HFFc6 (cell line): ENCODE measurements at regions not wholly inside any gene's neighbourhood (a gene's known extent, or its start where the extent isn't known, plus 50 kb on each side); places are given as distances from the start of the nearest gene placed in this dataset.

Source experiments
- DNase-seq: peaks from one replicate; pipeline ENCODE4 v3.0.0-alpha.2; 2018
- H3K27ac Mint-ChIP-seq: 2 replicates; pipeline ENCODE4 v1.8.0; 2020; ENCODE audit warnings: mild to moderate bottlenecking, mixed read lengths
- H3K27me3 Mint-ChIP-seq: 2 replicates; pipeline ENCODE4 v1.8.0; 2021; ENCODE audit warnings: mild to moderate bottlenecking, moderate library complexity, mixed read lengths; ENCODE audit not compliant: insufficient read depth
- H3K36me3 Mint-ChIP-seq: 2 replicates; pipeline ENCODE4 v1.8.0; 2021; ENCODE audit warnings: low read depth, mixed read lengths
- H3K4me1 Mint-ChIP-seq: 2 replicates; pipeline ENCODE4 v1.8.0; 2020; ENCODE audit warnings: low read depth, mixed read lengths
- H3K4me3 Mint-ChIP-seq: 2 replicates; pipeline ENCODE4 v1.8.0; 2020; ENCODE audit warnings: mild to moderate bottlenecking, moderate library complexity, mixed read lengths
- H3K9me3 Mint-ChIP-seq: 2 replicates; pipeline ENCODE4 v1.8.0; 2020; ENCODE audit warnings: mild to moderate bottlenecking, mixed read lengths
- CTCF ChIP-seq: fragments of 200-600 bp; sonication (generic); IDR thresholded peaks from 2 replicates; pipeline ENCODE4 v1.5.0; 2021; ENCODE audit warnings: antibody characterized with exemption, mild to moderate bottlenecking

- no peaks in the 10 kb centered on the region for H3K4me1 Mint-ChIP-seq
- no peaks in the 10 kb centered on the region for H3K9me3 Mint-ChIP-seq
- peak; percentile 45; the same call in 1 of the 2 replicates for TF ChIP-seq CTCF
- no peak overlapping the region for H3K4me3 Mint-ChIP-seq
- no peak overlapping the region for H3K27ac Mint-ChIP-seq
- DNase-seq = no peak
- no peaks in the 10 kb centered on the region for H3K36me3 Mint-ChIP-seq
- peaks cover 13% of the 10 kb centered on the region for H3K27me3 Mint-ChIP-seq
Measured at GRCh38 chr2:128720080-128721022, 401.7 kb upstream of the HS6ST1 start.

DNA sequence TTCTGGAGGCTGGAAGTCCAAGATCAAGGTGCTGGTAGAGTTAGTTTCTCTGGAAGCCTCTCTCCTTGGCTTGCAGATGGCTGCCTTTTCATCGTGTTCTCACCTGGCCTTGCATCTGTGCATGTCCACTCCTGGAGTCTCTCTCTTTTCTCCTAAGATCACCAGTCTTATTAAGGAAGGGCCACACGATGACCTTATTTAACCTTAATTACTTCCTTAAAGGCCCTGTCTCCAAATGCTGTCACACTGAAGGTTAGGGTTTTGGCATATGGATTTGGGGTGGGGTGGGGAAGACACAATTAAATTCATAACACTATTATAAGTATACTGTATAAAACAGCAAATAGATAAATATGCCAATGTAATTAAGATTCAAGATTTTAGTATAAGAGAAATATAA, 402.4 kb upstream of the HS6ST1 start:
- Mint-ChIP-seq H3K4me1 (no peaks in the 10 kb centered on the region), H3K36me3 (no peaks in the 10 kb centered on the region), H3K9me3 (no peaks in the 10 kb centered on the region), H3K27me3 (peaks cover 13% of the 10 kb centered on the region), H3K27ac (no peak overlapping the region), H3K4me3 (no peak overlapping the region)
- TF ChIP-seq CTCF = no peak
- DNase-seq = no peak

DNA sequence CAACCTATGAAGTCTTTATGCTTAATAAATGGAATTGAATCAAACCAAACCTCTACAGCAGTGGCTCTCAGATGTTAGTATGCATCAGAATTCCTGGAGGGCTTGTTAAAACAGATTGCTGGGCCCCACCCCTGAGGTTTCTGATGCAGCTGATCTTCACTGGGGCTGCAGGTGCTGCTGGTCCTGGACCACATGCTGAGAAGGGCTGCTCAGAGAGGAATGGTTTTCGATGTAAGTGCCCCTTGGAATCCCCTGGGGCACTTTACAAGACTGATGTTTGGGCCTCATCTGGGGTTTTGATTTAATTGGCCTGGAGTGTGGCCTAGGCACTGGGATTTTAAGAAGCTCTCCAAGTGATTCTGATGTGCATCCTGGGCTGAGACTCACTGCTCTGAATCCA, 403.8 kb upstream of the HS6ST1 start:
- Mint-ChIP-seq H3K27ac (no peak overlapping the region), H3K4me1 (peaks cover 5% of the 10 kb centered on the region), H3K9me3 (no peaks in the 10 kb centered on the region), H3K4me3 (no peak overlapping the region), H3K36me3 (no peaks in the 10 kb centered on the region), H3K27me3 (peaks cover 13% of the 10 kb centered on the region)
- no peak for TF ChIP-seq CTCF
- DNase-seq = no peak

- H3K27ac Mint-ChIP-seq = no peak overlapping the region
- no peak overlapping the region for H3K4me3 Mint-ChIP-seq
- no peak for TF ChIP-seq CTCF
- no peaks in the 10 kb centered on the region for H3K36me3 Mint-ChIP-seq
- no peaks in the 10 kb centered on the region for H3K9me3 Mint-ChIP-seq
- H3K27me3 Mint-ChIP-seq = peaks cover 9% of the 10 kb centered on the region
- peaks cover 14% of the 10 kb centered on the region for H3K4me1 Mint-ChIP-seq
- no peak for DNase-seq
Measured at GRCh38 chr2:128724547-128724946, 405.9 kb upstream of the HS6ST1 start.

GRCh38 chr2:128724972-128725371, 406.3 kb upstream of the HS6ST1 start:
- H3K9me3 Mint-ChIP-seq = no peaks in the 10 kb centered on the region
- H3K27ac Mint-ChIP-seq = no peak overlapping the region
- DNase-seq = no peak
- H3K4me1 Mint-ChIP-seq = peaks cover 14% of the 10 kb centered on the region
- no peaks in the 10 kb centered on the region for H3K36me3 Mint-ChIP-seq
- peaks cover 9% of the 10 kb centered on the region for H3K27me3 Mint-ChIP-seq
- H3K4me3 Mint-ChIP-seq = no peak overlapping the region
- TF ChIP-seq CTCF = no peak
